GM12878 (cell line): ENCODE measurements at regions not wholly inside any gene's neighbourhood (a gene's known extent, or its start where the extent isn't known, plus 50 kb on each side); places are given as distances from the start of the nearest gene placed in this dataset.

Experiments used
- ATAC-seq: fragments of 200-7000 bp; cut with Tn5 transposase; 3 replicates; pipeline ENCODE4 v1.9.1; 2020; ENCODE audit warnings: mild to moderate bottlenecking, moderate library complexity
- BruUV-seq: library from RNA; stranded (reverse); fragments of 400-500 nt; replicated peaks from 2 replicates; lab custom pipeline; 2021; lab: Mats Ljungman, UMichigan
- CTCF ChIA-PET: fragments of 300-600 bp; sonication (Branson Sonifier 250); formaldehyde crosslinking; extraction: SDS; loops from one replicate; lab custom pipeline; 2021; ENCODE audit warnings: inconsistent platforms; lab: Yijun Ruan, JAX
- POLR2A ChIA-PET: fragments of 350-600 bp; formaldehyde crosslinking; extraction: SDS; loops from one replicate; lab custom pipeline; 2021; ENCODE audit warnings: inconsistent platforms; lab: Charles Lee
- RAD21 ChIA-PET: fragments of 300-600 bp; sonication (Branson Sonifier 250); formaldehyde crosslinking; loops from one replicate; lab custom pipeline; 2023; ENCODE audit warnings: antibody characterized with exemption; ENCODE audit not compliant: unreplicated experiment; lab: Charles Lee
- SMC1A ChIA-PET: fragments of 300-600 bp; sonication (Branson Sonifier 250); formaldehyde crosslinking; loops from one replicate; lab custom pipeline; 2023; ENCODE audit not compliant: unreplicated experiment, uncharacterized antibody; lab: Charles Lee
- DNase-seq: peaks from one replicate; pipeline ENCODE4 v3.0.0-alpha.2; 2011; ENCODE audit warnings: low read depth, low spot score
- FAIRE-seq: peaks from 3 replicates; lab custom pipeline; 2011; peaks lifted over from hg19 to GRCh38; lab: Jason Lieb, UNC
- H2AFZ ChIP-seq: 2 replicates; pipeline ENCODE4 v1.6.0; 2011; ENCODE audit warnings: low read depth, low read length, control low read depth; ENCODE audit not compliant: control insufficient read depth
- H3K27ac ChIP-seq: 2 replicates; pipeline ENCODE4 v1.5.1; 2011; ENCODE audit warnings: control low read depth; ENCODE audit not compliant: control insufficient read depth, insufficient read depth
- H3K27me3 ChIP-seq, 2 experiments: replicated peaks in 1 of 2; 2 replicates each; pipeline versions ENCODE4 v1.6.0 to v1.6.1; 2011; ENCODE audit warnings: low read length in 1 of 2; ENCODE audit not compliant: control insufficient read depth in 2 of 2, insufficient read depth in 2 of 2
- H3K36me3 ChIP-seq, 2 experiments: 2 replicates each; pipeline ENCODE4 v1.5.1; 2011; ENCODE audit warnings: low read length in 1 of 2; ENCODE audit not compliant: control insufficient read depth in 2 of 2, insufficient read depth in 2 of 2
- H3K4me1 ChIP-seq: 2 replicates; pipeline ENCODE4 v1.6.1; 2011; ENCODE audit warnings: mild to moderate bottlenecking, low read length, moderate library complexity, mixed read lengths; ENCODE audit not compliant: control insufficient read depth, insufficient read depth
- H3K4me2 ChIP-seq: 2 replicates; pipeline ENCODE4 v1.6.0; 2011; ENCODE audit warnings: control low read depth; ENCODE audit not compliant: control insufficient read depth, insufficient read depth
- H3K4me3 ChIP-seq: fragments of 200-600 bp; sonication (generic); 2 replicates; pipeline ENCODE4 v1.5.1; 2016
- H3K79me2 ChIP-seq: 2 replicates; pipeline ENCODE4 v1.6.0; 2011; ENCODE audit warnings: low read length; ENCODE audit not compliant: control insufficient read depth, insufficient read depth
- H3K9ac ChIP-seq: 2 replicates; pipeline ENCODE4 v1.8.0; 2011; ENCODE audit warnings: low read length, control low read depth, mixed read lengths; ENCODE audit not compliant: control insufficient read depth, insufficient read depth
- H3K9me3 ChIP-seq: replicated peaks from 3 replicates; pipeline ENCODE4 v1.5.1; 2011; ENCODE audit warnings: mild to moderate bottlenecking, low read length; ENCODE audit not compliant: control insufficient read depth, insufficient read depth
- H4K20me1 ChIP-seq: 2 replicates; pipeline ENCODE4 v1.6.0; 2011; ENCODE audit not compliant: control insufficient read depth, insufficient read depth
- KAT2A ChIP-seq: conservative IDR thresholded peaks from 2 replicates; pipeline ENCODE4 v1.6.1; 2011; ENCODE audit warnings: low read depth, low read length; ENCODE audit not compliant: control insufficient read depth
- NFXL1 ChIP-seq: fragments of 450-650 bp; IDR thresholded peaks from 2 replicates; pipeline ENCODE4 v1.6.1; 2017; ENCODE audit warnings: antibody characterized with exemption, mild to moderate bottlenecking, borderline replicate concordance
- PRDM15 ChIP-seq: fragments of 450-650 bp; formaldehyde crosslinking; IDR thresholded peaks from 2 replicates; pipeline ENCODE4 v1.4.0; 2020; ENCODE audit warnings: mild to moderate bottlenecking, moderate library complexity
- RAD21 ChIP-seq: IDR thresholded peaks from 2 replicates; pipeline ENCODE4 v1.6.1; 2011; ENCODE audit warnings: mild to moderate bottlenecking, low read depth, low read length, moderate library complexity; ENCODE audit not compliant: insufficient read depth
- WGBS: methylation state at CpG from one replicate; pipeline ENCODE4 v1.1.6; 2016; ENCODE audit warnings: low lambda C conversion rate; ENCODE audit not compliant: insufficient replicate concordance, insufficient coverage; ENCODE audit errors: missing lambda C conversion rate; 5-methylcytosine and 5-hydroxymethylcytosine counted together
- in situ Hi-C: fragments of 300-500 bp; cut with MboI; formaldehyde crosslinking; loops from 9 replicates; pipeline ENCODE4 v1.14.3; 2018; ENCODE audit warnings: mixed read lengths
- intact Hi-C: fragments of 100-400 bp; cut with micrococcal nuclease; formaldehyde crosslinking; loops from one replicate; pipeline ENCODE4 v1.14.2; 2022; ENCODE audit not compliant: unreplicated experiment

- Histone ChIP-seq H3K9me3 (no peaks in the 10 kb centered on the region; the same call in 2 of the 3 replicates), H2AFZ (no peak overlapping the region), H3K4me1 (no peaks in the 10 kb centered on the region), H4K20me1 (no peaks in the 10 kb centered on the region), H3K9ac (no peak overlapping the region), H3K79me2 (no peaks in the 10 kb centered on the region), H3K27me3 (no peaks in the 10 kb centered on the region), H3K4me3 (no peak overlapping the region), H3K36me3 (no peaks in the 10 kb centered on the region), H3K4me2 (no peak overlapping the region), H3K27ac (no peak overlapping the region)
- BruUV-seq, result no TSS peak
- ChIA-PET POLR2A (no interaction called here), SMC1A (no interaction called here), CTCF (interaction anchor here (0.7 kb wide), 1 partner anchor 668 kb away, joined by 3 read pairs; no protein-coding TSS in a partner anchor), RAD21 (no interaction called here)
- DNase-seq (no peak), ATAC-seq (no peak), FAIRE-seq (no peak)
- in situ Hi-C loops, result no loop called here
- TF ChIP-seq KAT2A (no peak), PRDM15 (CRISPR knock-in tag) (no peak), RAD21 (no peak), NFXL1 (no peak)
- WGBS, result 7% methylated on average over 4 of the region's 4 CpGs
- intact Hi-C loops, result no loop called here
Observed at GRCh38 chr12:131542351-131542750, 168.5 kb upstream of the SFSWAP start.
